ENCODE measurements at regions not wholly inside any gene's neighbourhood (a gene's known extent, or its start where the extent isn't known, plus 50 kb on each side); places are given as distances from the start of the nearest gene placed in this dataset.

GRCh38 chr2:15845294-15845693, 95.1 kb upstream of the MYCN start:
- H4K8ac ChIP-seq (ENCODE audit: low read depth, low read length) = no peak overlapping the region
- H4K12ac ChIP-seq (ENCODE audit: low read depth, low read length) = no peak overlapping the region
- H3K4me3 ChIP-seq (ENCODE audit: low read depth, low read length) = no peak overlapping the region
- H3K4me2 ChIP-seq (ENCODE audit: low read length) = no peak overlapping the region
- H4K91ac ChIP-seq (ENCODE audit: low read depth, low read length) = no peak overlapping the region
- no peak overlapping the region for H3K9ac ChIP-seq (ENCODE audit: low read length)
- no CpG with 5 or more reads among the region's 3 CpGs for WGBS (ENCODE audit: extremely low coverage, insufficient coverage, insufficient read length)
- no peaks in the 10 kb centered on the region for H3K36me3 ChIP-seq (ENCODE audit: control insufficient read depth in 1 of 2, insufficient read depth in 2 of 2, low read length in 2 of 2)
- no peak overlapping the region for H2BK120ac ChIP-seq (ENCODE audit: insufficient read depth, low read length, poor library complexity)
- no peak overlapping the region for H3K14ac ChIP-seq (ENCODE audit: low read length)
- H3K9me3 ChIP-seq (ENCODE audit: insufficient read depth, low read depth, low read length) = no peaks in the 10 kb centered on the region
- H3K4me1 ChIP-seq (ENCODE audit: control insufficient read depth in 1 of 2, insufficient read depth in 2 of 2, low read length in 2 of 2) = peaks cover 13 to 16% of the 10 kb centered on the region in 2 experiments
- H2AK5ac ChIP-seq (ENCODE audit: low read length) = no peak overlapping the region
- H3K27me3 ChIP-seq (ENCODE audit: insufficient read depth, low read length) = no peaks in the 10 kb centered on the region
- no peak overlapping the region for H3K23ac ChIP-seq (ENCODE audit: low read length)
- no peak overlapping the region for H2BK5ac ChIP-seq (ENCODE audit: low read depth, low read length, poor library complexity)
- H3K18ac ChIP-seq (ENCODE audit: low read length) = no peak overlapping the region
- no peak overlapping the region for H2BK12ac ChIP-seq (ENCODE audit: low read length)
- no peaks in the 10 kb centered on the region for H3K79me1 ChIP-seq (ENCODE audit: low read length)
- no peak for DNase-seq
- no peak overlapping the region for H2AFZ ChIP-seq (ENCODE audit: insufficient read depth, low read length, poor library complexity)
- H3K79me2 ChIP-seq (ENCODE audit: control insufficient read depth, insufficient read depth, low read length, poor library complexity) = no peaks in the 10 kb centered on the region
- H3K27ac ChIP-seq (ENCODE audit: low read depth, low read length) = no peak overlapping the region
- no peak overlapping the region for H3K4ac ChIP-seq (ENCODE audit: low read depth, low read length)

GRCh38 chr2:15845737-15846405, 94.5 kb upstream of the MYCN start:
- Histone ChIP-seq H3K79me1 (ENCODE audit: low read length) (no peaks in the 10 kb centered on the region), H3K4me3 (ENCODE audit: low read depth, low read length) (no peak overlapping the region), H3K4me1 (ENCODE audit: control insufficient read depth in 1 of 2, insufficient read depth in 2 of 2, low read length in 2 of 2) (peaks cover 8 to 13% of the 10 kb centered on the region in 2 experiments), H4K8ac (ENCODE audit: low read depth, low read length) (no peak overlapping the region), H3K18ac (ENCODE audit: low read length) (no peak overlapping the region), H2AK5ac (ENCODE audit: low read length) (no peak overlapping the region), H3K4ac (ENCODE audit: low read depth, low read length) (no peak overlapping the region), H3K23ac (ENCODE audit: low read length) (no peak overlapping the region), H3K27ac (ENCODE audit: low read depth, low read length) (no peak overlapping the region), H2BK120ac (ENCODE audit: insufficient read depth, low read length, poor library complexity) (no peak overlapping the region), H3K79me2 (ENCODE audit: control insufficient read depth, insufficient read depth, low read length, poor library complexity) (no peaks in the 10 kb centered on the region), H4K91ac (ENCODE audit: low read depth, low read length) (no peak overlapping the region), H3K9me3 (ENCODE audit: insufficient read depth, low read depth, low read length) (no peaks in the 10 kb centered on the region), H2BK5ac (ENCODE audit: low read depth, low read length, poor library complexity) (no peak overlapping the region), H2AFZ (ENCODE audit: insufficient read depth, low read length, poor library complexity) (no peak overlapping the region), H4K12ac (ENCODE audit: low read depth, low read length) (no peak overlapping the region), H3K36me3 (ENCODE audit: control insufficient read depth in 1 of 2, insufficient read depth in 2 of 2, low read length in 2 of 2) (no peaks in the 10 kb centered on the region), H3K14ac (ENCODE audit: low read length) (no peak overlapping the region), H3K9ac (ENCODE audit: low read length) (no peak overlapping the region), H3K4me2 (ENCODE audit: low read length) (no peak overlapping the region), H3K27me3 (ENCODE audit: insufficient read depth, low read length) (no peaks in the 10 kb centered on the region), H2BK12ac (ENCODE audit: low read length) (no peak overlapping the region)
- no CpG with 5 or more reads among the region's 10 CpGs for WGBS (ENCODE audit: extremely low coverage, insufficient coverage, insufficient read length)
- DNase-seq = no peak

DNA sequence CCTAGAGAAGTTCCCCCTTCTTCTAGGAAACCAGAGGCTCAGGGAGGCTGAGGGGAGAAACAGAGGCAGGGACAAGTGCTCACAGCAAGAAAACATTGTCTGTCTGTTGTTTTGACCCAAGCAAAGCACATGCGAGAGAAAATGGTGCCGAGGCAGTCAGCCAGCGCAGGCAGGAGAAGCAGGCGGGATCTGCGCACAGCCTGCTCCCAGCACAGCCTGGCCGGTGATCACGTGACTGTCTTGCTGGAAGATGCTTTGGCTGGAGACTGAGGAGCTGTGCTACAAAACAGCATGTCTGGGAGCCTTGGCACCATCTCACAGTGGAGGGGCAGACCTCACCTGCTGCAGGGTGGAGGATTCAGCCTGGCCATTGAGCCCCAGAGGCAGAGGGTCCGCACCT, 93.7 kb upstream of the MYCN start:
- Histone ChIP-seq H3K4me1 (ENCODE audit: control insufficient read depth in 1 of 2, insufficient read depth in 2 of 2, low read length in 2 of 2) (peaks cover 8 to 13% of the 10 kb centered on the region in 2 experiments), H4K91ac (ENCODE audit: low read depth, low read length) (no peak overlapping the region), H4K12ac (ENCODE audit: low read depth, low read length) (no peak overlapping the region), H3K18ac (ENCODE audit: low read length) (no peak overlapping the region), H3K36me3 (ENCODE audit: control insufficient read depth in 1 of 2, insufficient read depth in 2 of 2, low read length in 2 of 2) (no peaks in the 10 kb centered on the region), H2BK12ac (ENCODE audit: low read length) (no peak overlapping the region), H3K23ac (ENCODE audit: low read length) (no peak overlapping the region), H3K14ac (ENCODE audit: low read length) (no peak overlapping the region), H3K79me1 (ENCODE audit: low read length) (no peaks in the 10 kb centered on the region), H3K9ac (ENCODE audit: low read length) (no peak overlapping the region), H3K79me2 (ENCODE audit: control insufficient read depth, insufficient read depth, low read length, poor library complexity) (no peaks in the 10 kb centered on the region), H2AK5ac (ENCODE audit: low read length) (no peak overlapping the region), H2AFZ (ENCODE audit: insufficient read depth, low read length, poor library complexity) (no peak overlapping the region), H3K4me3 (ENCODE audit: low read depth, low read length) (no peak overlapping the region), H3K4ac (ENCODE audit: low read depth, low read length) (no peak overlapping the region), H2BK5ac (ENCODE audit: low read depth, low read length, poor library complexity) (no peak overlapping the region), H3K27ac (ENCODE audit: low read depth, low read length) (no peak overlapping the region), H4K8ac (ENCODE audit: low read depth, low read length) (no peak overlapping the region), H3K4me2 (ENCODE audit: low read length) (no peak overlapping the region), H3K9me3 (ENCODE audit: insufficient read depth, low read depth, low read length) (no peaks in the 10 kb centered on the region), H2BK120ac (ENCODE audit: insufficient read depth, low read length, poor library complexity) (no peak overlapping the region), H3K27me3 (ENCODE audit: insufficient read depth, low read length) (no peaks in the 10 kb centered on the region)
- DNase-seq = no peak
- WGBS (ENCODE audit: extremely low coverage, insufficient coverage, insufficient read length) = no CpG with 5 or more reads among the region's 8 CpGs

GRCh38 chr2:15850534-15850933, 89.8 kb upstream of the MYCN start:
- no peaks in the 10 kb centered on the region for H3K79me2 ChIP-seq (ENCODE audit: control insufficient read depth, insufficient read depth, low read length, poor library complexity)
- no peak overlapping the region for H2BK120ac ChIP-seq (ENCODE audit: insufficient read depth, low read length, poor library complexity)
- H2BK12ac ChIP-seq (ENCODE audit: low read length) = no peak overlapping the region
- H3K79me1 ChIP-seq (ENCODE audit: low read length) = no peaks in the 10 kb centered on the region
- H3K4ac ChIP-seq (ENCODE audit: low read depth, low read length) = no peak overlapping the region
- H3K4me3 ChIP-seq (ENCODE audit: low read depth, low read length) = no peak overlapping the region
- H3K36me3 ChIP-seq (ENCODE audit: control insufficient read depth in 1 of 2, insufficient read depth in 2 of 2, low read length in 2 of 2) = no peaks in the 10 kb centered on the region
- H4K8ac ChIP-seq (ENCODE audit: low read depth, low read length) = no peak overlapping the region
- no peak overlapping the region for H3K9ac ChIP-seq (ENCODE audit: low read length)
- H2AK5ac ChIP-seq (ENCODE audit: low read length) = no peak overlapping the region
- H3K18ac ChIP-seq (ENCODE audit: low read length) = no peak overlapping the region
- H3K4me1 ChIP-seq (ENCODE audit: control insufficient read depth in 1 of 2, insufficient read depth in 2 of 2, low read length in 2 of 2) = no peaks in the 10 kb centered on the region
- H4K12ac ChIP-seq (ENCODE audit: low read depth, low read length) = no peak overlapping the region
- no CpG with 5 or more reads among the region's 1 CpG for WGBS (ENCODE audit: extremely low coverage, insufficient coverage, insufficient read length)
- H3K23ac ChIP-seq (ENCODE audit: low read length) = no peak overlapping the region
- no peaks in the 10 kb centered on the region for H3K9me3 ChIP-seq (ENCODE audit: insufficient read depth, low read depth, low read length)
- no peak overlapping the region for H2AFZ ChIP-seq (ENCODE audit: insufficient read depth, low read length, poor library complexity)
- H3K4me2 ChIP-seq (ENCODE audit: low read length) = no peak overlapping the region
- no peak overlapping the region for H4K91ac ChIP-seq (ENCODE audit: low read depth, low read length)
- H3K27ac ChIP-seq (ENCODE audit: low read depth, low read length) = no peak overlapping the region
- no peak overlapping the region for H2BK5ac ChIP-seq (ENCODE audit: low read depth, low read length, poor library complexity)
- H3K27me3 ChIP-seq (ENCODE audit: insufficient read depth, low read length) = no peaks in the 10 kb centered on the region
- DNase-seq = no peak
- no peak overlapping the region for H3K14ac ChIP-seq (ENCODE audit: low read length)

Data from trophoblast cell (in vitro differentiated cells and primary cell).